Choroid plexus epithelial cell (primary cell): ENCODE measurements at regions not wholly inside any gene's neighbourhood (a gene's known extent, or its start where the extent isn't known, plus 50 kb on each side); places are given as distances from the start of the nearest gene placed in this dataset.

Experiments
- DNase-seq: peaks from one replicate; pipeline ENCODE4 v3.0.0-alpha.2; 2010; ENCODE audit warnings: low read depth
- H3K4me3 ChIP-seq: 2 replicates; pipeline ENCODE4 v1.5.1; 2011; ENCODE audit warnings: low read depth, mild to moderate bottlenecking, control low read depth, low read length, moderate library complexity
- TF ChIP-seq, protein P1 (sequence below): conservative IDR thresholded peaks from 2 replicates; pipeline ENCODE4 v1.5.1; 2011; ENCODE audit warnings: low read depth, mild to moderate bottlenecking, control low read depth, inconsistent platforms, low read length, moderate library complexity

- TF ChIP-seq, protein P1, sequence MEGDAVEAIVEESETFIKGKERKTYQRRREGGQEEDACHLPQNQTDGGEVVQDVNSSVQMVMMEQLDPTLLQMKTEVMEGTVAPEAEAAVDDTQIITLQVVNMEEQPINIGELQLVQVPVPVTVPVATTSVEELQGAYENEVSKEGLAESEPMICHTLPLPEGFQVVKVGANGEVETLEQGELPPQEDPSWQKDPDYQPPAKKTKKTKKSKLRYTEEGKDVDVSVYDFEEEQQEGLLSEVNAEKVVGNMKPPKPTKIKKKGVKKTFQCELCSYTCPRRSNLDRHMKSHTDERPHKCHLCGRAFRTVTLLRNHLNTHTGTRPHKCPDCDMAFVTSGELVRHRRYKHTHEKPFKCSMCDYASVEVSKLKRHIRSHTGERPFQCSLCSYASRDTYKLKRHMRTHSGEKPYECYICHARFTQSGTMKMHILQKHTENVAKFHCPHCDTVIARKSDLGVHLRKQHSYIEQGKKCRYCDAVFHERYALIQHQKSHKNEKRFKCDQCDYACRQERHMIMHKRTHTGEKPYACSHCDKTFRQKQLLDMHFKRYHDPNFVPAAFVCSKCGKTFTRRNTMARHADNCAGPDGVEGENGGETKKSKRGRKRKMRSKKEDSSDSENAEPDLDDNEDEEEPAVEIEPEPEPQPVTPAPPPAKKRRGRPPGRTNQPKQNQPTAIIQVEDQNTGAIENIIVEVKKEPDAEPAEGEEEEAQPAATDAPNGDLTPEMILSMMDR: no peak
- no peak for DNase-seq
- H3K4me3 ChIP-seq: no peak overlapping the region
Observed at GRCh38 chr18:8552151-8552550, 57.1 kb upstream of the RAB12 start.

GRCh38 chr18:8554354-8554753 lies 54.9 kb upstream of the RAB12 start:
- no peak for DNase-seq
- H3K4me3 ChIP-seq: no peak overlapping the region
- TF ChIP-seq, protein P1: no peak

DNA sequence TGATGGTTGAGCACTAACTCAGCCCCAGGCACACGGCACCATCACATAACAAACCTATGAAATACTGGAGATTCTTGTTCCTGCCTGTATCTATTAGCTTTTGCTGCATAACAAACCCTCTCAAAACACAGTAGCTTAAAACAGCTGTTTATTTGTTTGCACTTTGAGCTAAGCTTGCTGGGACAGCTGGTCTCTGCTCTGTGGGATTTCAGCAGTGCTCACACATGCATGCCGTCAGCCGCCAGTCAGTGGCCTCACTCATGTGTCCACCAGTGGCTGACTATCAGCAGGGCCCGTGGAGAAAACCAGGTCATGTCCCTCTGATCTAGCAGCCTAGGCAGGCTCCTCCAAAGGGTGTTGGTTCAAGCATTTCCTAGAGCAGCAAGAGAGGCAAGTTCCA lies 52.8 kb upstream of the RAB12 start:
- DNase-seq: no peak
- no peak overlapping the region for H3K4me3 ChIP-seq
- TF ChIP-seq, protein P1: no peak
